ENCODE measurements at regions not wholly inside any gene's neighbourhood (a gene's known extent, or its start where the extent isn't known, plus 50 kb on each side); places are given as distances from the start of the nearest gene placed in this dataset.
"Not testable (repeated sequence)": the region's sequence is repeated elsewhere in the genome, so short reads cannot be mapped to it uniquely, and the experiment has no call there.

DNA sequence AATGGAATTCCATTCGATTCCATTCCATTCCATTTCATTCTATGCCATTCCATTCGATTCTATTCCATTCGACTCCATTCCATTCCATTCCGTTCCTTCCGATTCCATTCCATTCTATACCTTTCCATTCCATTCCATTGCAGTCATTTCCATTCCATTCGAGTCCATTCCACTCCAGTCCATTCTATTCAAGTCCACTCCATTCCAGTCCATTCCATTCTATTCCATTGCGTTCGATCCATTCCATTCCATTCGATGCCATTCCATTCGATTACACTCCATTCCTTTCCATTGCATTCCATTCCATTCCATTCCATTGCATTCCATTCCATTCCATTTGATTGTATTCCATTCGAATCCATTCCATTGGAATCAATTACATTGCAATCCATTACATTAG is 1119.8 kb downstream of the RPIA start:
- H3K4me2 ChIP-seq (ENCODE audit: control insufficient read depth, extremely low read depth, insufficient read depth, low read depth, low read length): no peak overlapping the region
- peaks cover 27% of the 10 kb centered on the region for H3K9me3 ChIP-seq (ENCODE audit: control insufficient read depth, low read depth, low read length)
- H3K4me3 ChIP-seq (ENCODE audit: control insufficient read depth in 2 of 3, extremely low read depth in 1 of 3, insufficient read depth in 2 of 3, low read depth in 1 of 3, low read length in 3 of 3): no peak overlapping the region
- no peak for TF ChIP-seq EZH2 (IDR thresholded peaks at IDR 0.05; ENCODE audit: low read length)
- TF ChIP-seq CTCF (optimal IDR thresholded peaks at IDR 0.05 in 1 of 3, IDR thresholded peaks at IDR 0.05 in 1 of 3, conservative IDR thresholded peaks at IDR 0.05 in 1 of 3; ENCODE audit: extremely low read depth in 1 of 3, insufficient read depth in 2 of 3, low read length in 3 of 3): no peak
- H4K20me1 ChIP-seq (ENCODE audit: control insufficient read depth, extremely low read depth, insufficient read depth, low read length): no peaks in the 10 kb centered on the region
- H3K9me1 ChIP-seq (ENCODE audit: control insufficient read depth, extremely low read depth, insufficient read depth, low read length): no peaks in the 10 kb centered on the region
- H3K4me1 ChIP-seq (ENCODE audit: control insufficient read depth, extremely low read depth, insufficient read depth, low read length): no peaks in the 10 kb centered on the region
- H3K79me2 ChIP-seq (ENCODE audit: control insufficient read depth, insufficient read depth, low read length): no peaks in the 10 kb centered on the region
- H3K27ac ChIP-seq (ENCODE audit: control insufficient read depth, insufficient read depth, low read length): no peak overlapping the region
- H3K36me3 ChIP-seq (ENCODE audit: control insufficient read depth in 2 of 2, extremely low read depth in 1 of 2, insufficient read depth in 2 of 2, low read length in 2 of 2): no peaks in the 10 kb centered on the region
- H3K9ac ChIP-seq (ENCODE audit: control insufficient read depth, extremely low read depth, insufficient read depth, low read length): no peak overlapping the region
- DNase-seq (ENCODE audit: low read depth, low spot score) (no peak), FAIRE-seq (no peak)
- dilution Hi-C loops (cut with MboI; ENCODE audit: extremely low pct_ligation_motif_present, low sequenced_read_pairs): no loop called here
- no peaks in the 10 kb centered on the region for H3K27me3 ChIP-seq (ENCODE audit: control insufficient read depth, extremely low read depth, insufficient read depth, low read length)
- H2AFZ ChIP-seq (ENCODE audit: control insufficient read depth, low read length): no peak overlapping the region

DNA sequence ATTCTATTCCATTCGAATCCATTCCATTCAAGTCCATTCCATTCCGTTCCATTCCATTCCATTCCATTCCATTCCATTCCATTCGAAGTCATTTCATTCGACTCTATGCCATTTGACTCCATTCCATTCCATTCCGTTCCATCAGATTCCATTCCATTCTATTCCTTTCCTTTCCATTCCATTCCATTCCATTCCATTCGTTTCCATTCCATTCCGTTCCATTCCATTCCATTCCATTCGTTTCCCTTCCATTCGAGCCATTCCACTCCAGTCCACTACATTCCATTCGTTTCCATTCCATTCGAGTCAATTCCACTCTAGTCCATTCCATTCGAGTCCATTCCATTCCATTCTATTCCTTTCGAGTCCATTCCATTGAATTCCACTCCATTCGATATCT is 1120.4 kb downstream of the RPIA start:
- dilution Hi-C loops (cut with MboI; ENCODE audit: extremely low pct_ligation_motif_present, low sequenced_read_pairs); DNase-seq (ENCODE audit: low read depth, low spot score); H3K27me3 ChIP-seq (ENCODE audit: control insufficient read depth, extremely low read depth, insufficient read depth, low read length); H3K4me1 ChIP-seq (ENCODE audit: control insufficient read depth, extremely low read depth, insufficient read depth, low read length); H3K4me3 ChIP-seq (ENCODE audit: control insufficient read depth in 2 of 3, extremely low read depth in 1 of 3, insufficient read depth in 2 of 3, low read depth in 1 of 3, low read length in 3 of 3); H4K20me1 ChIP-seq (ENCODE audit: control insufficient read depth, extremely low read depth, insufficient read depth, low read length); H2AFZ ChIP-seq (ENCODE audit: control insufficient read depth, low read length); FAIRE-seq; H3K27ac ChIP-seq (ENCODE audit: control insufficient read depth, insufficient read depth, low read length); H3K4me2 ChIP-seq (ENCODE audit: control insufficient read depth, extremely low read depth, insufficient read depth, low read depth, low read length); H3K79me2 ChIP-seq (ENCODE audit: control insufficient read depth, insufficient read depth, low read length); H3K36me3 ChIP-seq (ENCODE audit: control insufficient read depth in 2 of 2, extremely low read depth in 1 of 2, insufficient read depth in 2 of 2, low read length in 2 of 2); H3K9ac ChIP-seq (ENCODE audit: control insufficient read depth, extremely low read depth, insufficient read depth, low read length); H3K9me1 ChIP-seq (ENCODE audit: control insufficient read depth, extremely low read depth, insufficient read depth, low read length): not testable (repeated sequence)
- peaks cover 27% of the 10 kb centered on the region for H3K9me3 ChIP-seq (ENCODE audit: control insufficient read depth, low read depth, low read length)

DNA sequence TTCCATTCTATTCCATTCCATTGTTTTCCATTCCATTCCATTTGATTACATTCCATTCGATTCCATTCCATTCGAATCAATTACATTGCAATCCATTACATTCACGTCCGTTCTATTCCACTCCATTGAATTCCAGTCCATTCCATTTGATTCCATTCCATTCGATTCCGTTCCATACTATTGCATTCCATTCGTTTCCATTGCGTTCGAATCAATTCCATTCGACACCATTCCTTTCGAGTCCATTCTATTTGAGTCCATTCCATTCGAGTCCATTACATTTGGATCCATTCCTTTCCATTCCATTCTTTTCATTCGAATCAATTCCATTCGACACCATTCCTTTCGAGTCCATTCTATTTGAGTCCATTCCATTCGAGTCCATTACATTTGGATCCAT is 1122.9 kb downstream of the RPIA start:
- H3K4me3 ChIP-seq (ENCODE audit: control insufficient read depth in 2 of 3, extremely low read depth in 1 of 3, insufficient read depth in 2 of 3, low read depth in 1 of 3, low read length in 3 of 3); FAIRE-seq; H3K4me2 ChIP-seq (ENCODE audit: control insufficient read depth, extremely low read depth, insufficient read depth, low read depth, low read length); H3K9me1 ChIP-seq (ENCODE audit: control insufficient read depth, extremely low read depth, insufficient read depth, low read length); H2AFZ ChIP-seq (ENCODE audit: control insufficient read depth, low read length); H3K36me3 ChIP-seq (ENCODE audit: control insufficient read depth in 2 of 2, extremely low read depth in 1 of 2, insufficient read depth in 2 of 2, low read length in 2 of 2); dilution Hi-C loops (cut with MboI; ENCODE audit: extremely low pct_ligation_motif_present, low sequenced_read_pairs); DNase-seq (ENCODE audit: low read depth, low spot score); H3K79me2 ChIP-seq (ENCODE audit: control insufficient read depth, insufficient read depth, low read length); H3K9ac ChIP-seq (ENCODE audit: control insufficient read depth, extremely low read depth, insufficient read depth, low read length); H3K4me1 ChIP-seq (ENCODE audit: control insufficient read depth, extremely low read depth, insufficient read depth, low read length); H4K20me1 ChIP-seq (ENCODE audit: control insufficient read depth, extremely low read depth, insufficient read depth, low read length); H3K27ac ChIP-seq (ENCODE audit: control insufficient read depth, insufficient read depth, low read length); H3K27me3 ChIP-seq (ENCODE audit: control insufficient read depth, extremely low read depth, insufficient read depth, low read length): not testable (repeated sequence)
- H3K9me3 ChIP-seq (ENCODE audit: control insufficient read depth, low read depth, low read length): peaks cover 39% of the 10 kb centered on the region

Data from keratinocyte (primary cell).